GM19463 (cell line): ENCODE measurements at regions not wholly inside any gene's neighbourhood (a gene's known extent, or its start where the extent isn't known, plus 50 kb on each side); places are given as distances from the start of the nearest gene placed in this dataset.

Experiments used
- ATAC-seq: cut with Tn5 transposase; IDR thresholded peaks from one replicate; pipeline ENCODE4 v1.9.1; 2021; ENCODE audit warnings: mild to moderate bottlenecking, moderate library complexity; ENCODE audit not compliant: unreplicated experiment

DNA sequence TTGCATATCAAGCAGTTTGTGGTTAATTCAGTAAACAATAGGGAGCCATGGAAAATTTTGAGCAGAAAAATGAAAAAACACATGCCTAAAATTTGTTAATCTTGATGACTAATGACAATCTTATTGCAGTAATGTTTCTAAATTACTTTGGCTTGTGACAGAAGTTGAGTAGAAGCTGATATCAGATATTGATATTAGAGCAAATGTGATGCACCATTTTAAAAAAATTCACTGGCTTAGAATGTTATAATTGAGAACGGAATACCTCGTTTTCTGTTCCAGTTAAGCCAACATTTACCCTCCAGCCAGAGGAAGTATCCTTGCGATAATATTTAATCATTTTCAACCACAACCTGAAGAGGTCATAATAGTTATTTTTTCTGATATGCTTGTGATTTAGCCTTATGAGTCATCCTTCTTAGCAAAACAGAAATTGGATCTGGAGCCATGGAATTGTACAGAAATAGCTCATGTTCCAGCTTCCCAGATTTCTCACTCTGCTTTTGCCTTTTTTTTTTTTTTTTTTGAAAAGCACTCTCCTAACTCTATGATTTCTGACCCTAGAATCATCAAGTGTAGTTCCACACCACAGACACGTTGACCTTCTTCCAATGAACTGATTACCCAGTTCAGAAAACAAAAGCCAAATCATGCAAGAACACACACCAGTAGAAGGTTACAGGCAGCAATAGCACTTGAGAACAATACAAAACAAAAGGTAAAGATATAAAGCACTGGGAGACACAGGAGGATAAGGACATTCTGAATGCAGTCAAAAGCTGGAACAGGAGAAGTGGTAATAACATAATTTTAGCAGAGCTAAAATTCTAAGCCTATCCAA is 96.8 kb upstream of the PHYHIPL start:
- no peak for ATAC-seq

DNA sequence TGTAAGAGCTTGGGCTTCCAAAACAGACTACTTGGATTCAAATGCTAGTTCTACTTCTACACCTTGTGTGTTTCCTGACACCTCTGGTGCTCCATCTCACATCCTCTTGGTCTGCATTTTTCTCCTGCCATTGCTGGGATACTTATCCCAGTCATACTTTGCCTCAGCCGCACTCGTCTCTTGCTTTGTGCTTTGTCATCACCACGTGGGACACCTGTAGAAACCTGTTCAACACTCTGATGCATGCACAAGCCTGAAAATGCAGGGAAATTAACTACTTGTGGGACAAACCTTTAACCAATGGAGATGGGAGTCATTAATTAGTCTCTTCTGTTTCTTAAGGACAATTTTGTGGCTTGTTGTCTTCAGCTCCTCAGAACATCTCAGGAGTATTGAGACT is 94.2 kb upstream of the PHYHIPL start:
- no peak for ATAC-seq

DNA sequence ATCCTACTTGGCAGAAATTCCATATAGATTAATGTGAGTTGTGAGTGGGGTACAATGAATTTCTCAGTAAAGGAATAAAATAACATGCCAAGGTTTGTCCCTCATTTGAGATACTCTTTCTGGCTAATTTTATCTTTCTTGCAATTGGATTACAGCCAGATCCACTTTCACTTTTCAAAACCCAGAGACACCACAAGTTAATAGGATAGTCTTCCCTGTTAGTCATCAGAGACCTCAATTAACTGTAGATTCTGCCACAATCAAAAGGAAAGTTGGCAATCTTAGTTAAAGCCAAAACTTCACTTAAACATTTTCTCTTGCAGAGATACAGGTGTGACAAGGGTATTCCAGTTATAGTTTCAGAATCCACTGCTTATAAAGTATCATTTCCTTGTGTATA is 91.4 kb upstream of the PHYHIPL start:
- ATAC-seq = no peak

DNA sequence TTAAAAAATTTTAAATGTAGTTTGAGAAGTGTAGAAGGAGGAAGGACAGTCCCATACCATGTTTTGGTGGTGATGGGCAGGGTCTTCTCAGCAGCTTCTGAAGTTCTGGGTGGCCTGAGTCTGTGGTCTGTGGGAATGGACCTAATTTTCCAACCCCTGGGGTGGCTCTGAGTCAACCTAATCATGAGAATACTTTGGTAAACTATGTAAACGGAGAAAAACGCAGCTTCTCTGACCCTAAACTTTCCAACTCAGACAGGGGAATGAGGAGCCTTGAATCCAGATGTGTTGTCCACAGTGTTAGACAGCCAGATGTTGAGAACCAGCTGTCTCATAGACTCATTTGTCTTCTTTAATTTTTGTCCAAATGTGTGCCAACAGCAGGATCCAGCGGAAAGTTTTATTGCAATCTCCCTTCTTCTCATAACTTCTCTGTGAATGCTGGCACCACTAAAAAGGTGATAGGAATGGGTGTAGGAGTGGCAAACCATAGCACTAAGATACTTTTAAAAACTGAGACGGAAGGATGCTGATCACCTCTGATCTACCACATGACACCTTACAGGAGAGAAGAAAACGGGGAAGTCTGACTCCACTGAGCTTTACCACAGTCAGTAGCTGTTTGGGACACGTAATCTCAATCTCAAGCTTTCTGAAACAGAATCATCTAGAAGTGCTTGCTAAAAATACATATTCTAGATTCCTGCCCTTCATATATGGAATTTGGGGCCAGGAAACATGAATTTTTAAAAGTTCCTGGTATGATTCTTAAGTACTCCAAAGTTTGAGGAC is 90.5 kb upstream of the PHYHIPL start:
- no peak for ATAC-seq

DNA sequence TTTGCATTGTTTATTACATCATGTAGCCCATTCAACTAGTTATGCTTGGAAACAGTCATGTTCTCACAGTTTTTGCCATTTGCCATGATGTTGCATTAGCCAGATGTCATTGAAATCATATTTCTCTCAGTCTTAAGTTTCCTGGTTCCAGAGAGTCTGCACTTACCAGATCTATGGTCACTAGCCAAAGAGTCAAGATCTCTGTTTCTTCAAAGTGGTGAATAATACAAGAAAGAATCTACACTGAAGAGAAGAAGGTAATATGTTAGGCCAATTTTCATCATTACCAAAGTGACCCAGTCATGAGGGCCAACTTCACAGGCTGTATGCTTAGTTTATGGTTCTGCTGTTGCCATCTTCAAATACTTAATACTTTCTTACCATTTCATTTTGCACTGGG is 89.0 kb upstream of the PHYHIPL start:
- ATAC-seq = no peak

DNA sequence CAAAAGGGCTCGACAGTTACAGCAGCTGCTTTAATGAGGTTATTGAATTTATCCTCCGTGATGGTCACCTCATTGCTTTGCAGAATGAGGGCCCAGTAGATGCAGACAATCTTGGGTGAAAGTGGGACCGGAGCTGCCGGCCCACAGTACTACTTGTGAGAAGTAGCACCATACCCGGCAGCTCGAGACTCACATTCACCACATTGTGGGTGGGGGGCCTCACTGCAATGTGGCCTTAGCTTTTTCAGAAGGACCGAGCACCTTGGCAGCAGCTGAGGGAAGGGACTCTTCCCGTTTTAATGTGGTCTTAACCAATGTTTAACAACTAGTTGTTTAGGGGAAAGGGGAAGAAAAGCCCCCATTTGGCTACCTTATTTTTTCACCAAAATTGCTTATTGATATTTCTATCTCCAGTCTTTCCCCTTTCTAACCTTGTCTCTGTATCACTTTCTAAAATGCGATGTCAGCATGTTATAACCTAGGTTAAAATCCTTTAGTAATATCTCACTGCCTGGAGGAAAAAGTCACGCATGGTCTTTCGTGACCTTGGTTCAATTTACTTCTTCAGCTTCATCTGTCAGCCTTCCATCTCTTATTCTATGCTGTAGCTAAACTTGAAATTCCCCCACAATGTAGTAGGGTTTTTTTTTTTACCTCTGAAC is 87.4 kb upstream of the PHYHIPL start:
- no peak for ATAC-seq

DNA sequence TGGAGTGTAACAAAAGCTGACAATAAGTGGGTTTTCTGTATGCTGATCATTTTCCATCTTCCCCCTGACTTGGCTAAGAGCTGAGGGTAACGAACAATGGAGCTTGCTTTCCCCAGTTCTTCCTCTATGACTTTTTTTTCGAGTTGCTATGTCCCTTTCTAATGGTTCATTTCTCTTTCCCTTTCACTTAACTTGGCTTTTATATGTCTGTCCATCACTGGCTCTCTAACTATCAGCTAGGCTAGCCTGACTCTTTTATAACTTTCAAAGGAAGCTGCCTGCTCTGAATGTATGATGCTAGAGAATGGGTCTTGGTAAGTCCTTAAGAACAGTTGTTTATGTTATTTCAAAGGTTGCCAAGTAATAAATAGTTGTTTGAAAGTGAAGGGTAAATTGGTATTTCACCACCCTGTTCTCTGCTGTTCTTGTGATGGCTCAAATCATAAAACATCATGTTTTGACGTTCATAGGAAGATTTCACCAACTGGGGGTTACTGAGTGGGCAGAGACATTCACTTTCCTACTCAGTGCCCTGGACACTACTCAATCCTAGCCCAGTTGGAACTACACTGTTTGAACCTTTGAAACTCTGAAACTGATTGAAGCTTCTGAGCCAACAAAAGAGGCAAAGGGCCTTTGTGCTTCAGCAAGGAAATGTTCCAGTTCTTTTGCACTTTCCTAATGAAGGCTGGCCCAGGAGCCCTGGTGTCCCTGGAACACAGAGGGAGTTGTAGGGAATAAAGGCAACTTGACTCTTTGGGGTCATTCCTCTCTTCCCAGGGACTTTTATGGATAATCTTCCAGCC is 85.4 kb upstream of the PHYHIPL start:
- no peak for ATAC-seq

DNA sequence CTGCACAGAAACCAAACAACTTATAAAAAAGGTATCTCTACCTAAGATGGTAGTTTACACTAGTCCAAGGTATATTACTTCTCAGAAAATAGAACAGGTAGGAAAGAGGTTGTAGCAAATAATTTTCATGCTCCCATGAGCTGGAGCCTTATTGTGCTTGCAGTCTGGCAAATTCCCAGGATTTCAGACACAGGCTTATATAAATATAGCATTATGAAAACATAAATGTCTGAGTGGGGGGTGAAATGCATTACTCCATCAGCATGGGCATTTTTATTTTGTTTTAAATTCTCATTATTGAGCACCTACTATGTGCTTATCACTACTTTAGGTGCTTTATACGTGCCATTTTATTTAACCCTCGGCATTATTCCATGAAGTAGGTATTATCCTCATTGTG is 83.0 kb upstream of the PHYHIPL start:
- no peak for ATAC-seq

DNA sequence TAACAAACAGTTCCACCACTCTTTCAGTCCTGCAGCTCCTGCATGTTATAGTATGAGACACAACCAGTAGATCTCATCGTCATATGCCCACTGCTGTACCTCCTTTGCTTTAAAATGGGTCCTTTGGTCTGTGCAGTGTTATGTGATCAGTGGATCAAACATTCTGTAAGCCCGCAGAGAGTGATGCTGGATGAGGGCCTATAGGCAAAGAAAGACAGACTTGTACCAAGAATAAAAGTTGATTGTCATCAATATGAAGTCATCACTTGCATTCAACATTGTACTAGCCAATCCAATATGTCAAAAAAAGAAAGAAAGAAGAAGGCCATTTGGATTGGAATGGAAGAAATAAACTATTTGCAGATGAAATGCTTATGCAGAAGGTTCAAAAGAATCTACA is 79.8 kb upstream of the PHYHIPL start:
- ATAC-seq = no peak

DNA sequence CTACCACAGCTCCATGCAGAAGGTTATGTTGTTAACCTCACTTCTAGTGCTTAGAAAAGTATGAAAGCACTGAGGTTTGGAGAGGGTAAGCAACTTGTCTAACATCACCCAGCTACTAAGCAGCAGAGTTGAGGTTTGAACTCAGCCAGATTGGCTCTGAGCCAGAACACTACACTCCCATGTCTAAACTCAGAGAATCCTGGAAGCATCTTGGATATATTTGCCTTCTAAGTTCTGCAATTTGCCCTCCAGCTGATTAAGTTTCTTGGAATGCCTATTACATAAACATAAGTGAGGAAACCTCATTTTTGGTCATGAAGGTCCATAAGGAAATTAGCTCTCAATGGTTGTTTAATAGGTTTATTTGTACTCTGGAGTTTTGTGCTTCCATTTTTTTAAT is 78.1 kb upstream of the PHYHIPL start:
- ATAC-seq = no peak

DNA sequence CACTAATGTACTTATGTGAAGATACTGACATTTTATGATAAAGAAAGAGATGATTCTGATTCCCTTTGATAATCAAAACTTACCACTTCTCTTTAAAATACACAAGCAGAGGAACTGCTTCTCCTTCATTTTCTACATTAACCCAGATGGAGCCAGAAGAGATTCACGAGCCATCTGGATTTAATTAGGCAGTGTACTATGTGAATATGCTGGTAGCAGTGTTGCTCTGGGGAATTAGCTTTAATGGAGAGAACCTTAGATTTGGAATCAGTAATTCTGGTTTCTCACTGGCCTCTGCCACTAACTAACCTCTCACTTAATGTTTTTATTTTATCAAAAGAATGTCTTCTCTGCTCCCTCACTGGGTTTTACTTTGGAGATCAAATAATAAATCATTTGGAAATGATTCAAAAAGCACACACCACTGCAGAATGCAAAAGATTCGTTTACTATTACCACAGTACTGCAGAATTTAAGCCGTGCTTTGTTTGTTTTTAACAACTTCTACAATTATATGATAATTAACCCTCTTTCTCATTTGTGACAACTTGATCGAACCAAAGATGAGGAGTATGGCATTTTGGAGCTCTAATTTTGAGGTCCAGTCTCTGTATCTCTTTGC is 77.5 kb upstream of the PHYHIPL start:
- no peak for ATAC-seq

DNA sequence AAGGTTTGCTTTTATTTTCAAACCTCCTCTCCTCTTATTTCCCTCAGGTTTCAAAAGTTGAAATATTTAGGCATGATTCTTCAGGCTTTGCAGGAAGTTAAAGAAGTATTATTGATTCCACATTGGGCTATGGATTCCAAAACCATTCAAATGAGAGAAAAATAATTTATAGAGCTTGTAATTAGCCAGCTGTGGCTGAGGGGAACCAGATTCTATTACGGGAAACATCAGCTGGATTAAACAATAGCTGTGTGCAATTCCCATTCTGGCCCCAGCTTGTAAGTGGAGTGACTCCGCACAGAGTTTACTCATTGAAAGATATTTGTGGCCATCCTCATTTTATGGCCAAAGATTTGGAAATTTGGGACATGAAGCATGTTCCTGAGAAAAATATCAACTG is 77.0 kb upstream of the PHYHIPL start:
- no peak for ATAC-seq

DNA sequence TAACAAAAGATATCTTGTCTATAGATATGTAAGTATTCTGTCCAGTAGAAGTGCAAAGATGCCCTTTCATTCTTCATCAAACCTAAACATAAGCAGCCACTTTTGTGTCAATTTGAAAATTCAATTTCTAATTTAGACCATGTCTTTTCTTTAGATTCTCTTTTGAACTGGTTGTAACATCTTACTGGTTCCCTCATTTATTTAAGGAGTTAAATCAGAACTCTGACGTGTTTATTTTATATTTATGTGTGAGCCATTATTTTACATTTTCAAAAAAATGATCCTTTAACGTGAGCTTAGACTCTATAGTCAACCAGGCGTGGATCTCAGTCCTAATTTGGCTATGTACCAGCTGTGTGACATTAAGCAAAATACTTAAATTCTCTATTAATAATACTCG is 74.0 kb upstream of the PHYHIPL start:
- no peak for ATAC-seq

DNA sequence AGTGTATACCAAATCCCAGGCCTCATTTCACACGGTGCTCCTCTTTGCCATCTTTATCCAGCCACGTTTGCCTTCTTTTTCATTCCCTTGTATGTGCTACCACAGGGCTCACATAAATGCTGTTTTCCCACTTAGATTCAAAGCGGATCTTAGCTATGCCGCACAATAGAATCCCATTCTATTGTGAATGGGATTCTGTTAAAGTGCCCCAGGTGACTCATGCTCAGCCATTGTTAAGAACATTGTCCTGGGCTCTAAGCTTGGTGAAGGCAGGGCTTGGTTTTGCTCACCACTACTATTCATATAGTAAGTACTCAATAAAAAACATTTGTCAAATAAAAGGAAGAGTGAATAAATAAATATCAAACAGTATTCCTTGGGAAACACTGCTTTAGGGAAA is 72.3 kb upstream of the PHYHIPL start:
- ATAC-seq = no peak

DNA sequence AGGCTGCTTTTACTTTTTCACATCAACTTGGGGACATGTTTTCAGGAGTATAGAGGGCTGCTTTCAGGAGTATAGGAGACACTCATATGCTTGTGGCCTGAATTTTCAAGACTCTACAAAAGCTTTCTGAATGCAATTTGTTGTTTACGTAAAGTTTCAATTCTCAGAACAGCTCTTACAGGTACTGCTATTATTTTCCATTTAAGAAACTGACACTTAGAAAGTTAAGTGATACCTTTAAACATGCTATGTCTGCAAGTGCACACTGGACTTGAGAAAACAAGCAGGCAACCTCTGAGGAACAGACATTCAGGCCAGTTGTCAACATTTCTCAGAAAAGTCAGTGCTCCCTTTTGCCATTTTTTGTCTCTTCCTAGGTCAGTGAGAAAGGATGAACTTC is 70.0 kb upstream of the PHYHIPL start:
- ATAC-seq = no peak

DNA sequence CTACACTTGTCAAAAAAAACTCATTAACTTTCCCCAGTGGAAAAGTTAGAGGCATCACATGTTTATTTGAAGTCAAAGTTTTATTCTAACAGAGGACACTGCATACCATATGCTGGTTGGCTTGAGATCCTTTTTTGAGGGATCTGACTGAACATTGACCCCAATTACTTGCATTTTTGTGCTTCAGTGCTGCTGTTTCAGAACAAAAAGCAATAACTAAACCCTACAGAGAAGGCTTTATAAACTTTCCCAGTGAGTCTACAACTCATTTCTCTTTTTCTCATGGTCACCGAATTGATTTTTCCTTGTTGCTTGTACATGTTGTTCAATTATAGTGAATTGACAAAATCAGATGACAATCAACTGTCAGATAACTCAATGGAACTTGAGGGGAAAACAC is 69.3 kb upstream of the PHYHIPL start:
- ATAC-seq = no peak

DNA sequence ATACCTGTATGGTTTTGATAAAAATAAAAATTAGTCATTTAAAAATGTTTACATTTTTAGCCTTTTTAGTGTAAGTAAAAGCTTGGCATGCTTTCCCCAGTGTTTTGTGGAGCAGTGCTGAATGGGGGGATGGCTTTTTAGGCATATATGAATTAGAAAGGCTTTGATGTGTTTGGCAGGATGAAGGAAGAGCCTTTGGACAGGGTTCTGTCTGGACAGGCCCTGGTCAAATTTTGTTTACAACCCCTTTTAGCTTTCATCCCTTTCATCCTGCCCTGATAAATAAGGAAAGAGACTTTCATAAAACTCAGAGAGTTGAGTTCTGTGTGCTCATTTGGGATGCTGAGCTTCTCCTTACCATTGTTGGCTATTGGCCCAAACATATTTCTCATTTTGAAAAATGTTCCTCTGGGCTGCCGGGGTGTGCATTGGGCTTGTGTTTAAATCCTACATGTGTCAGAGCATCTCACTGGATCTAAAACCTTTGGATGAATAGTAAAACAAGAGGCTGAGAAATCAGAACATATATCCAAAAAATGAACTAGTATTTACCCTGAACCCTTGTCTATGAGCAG is 68.1 kb upstream of the PHYHIPL start:
- ATAC-seq = no peak

DNA sequence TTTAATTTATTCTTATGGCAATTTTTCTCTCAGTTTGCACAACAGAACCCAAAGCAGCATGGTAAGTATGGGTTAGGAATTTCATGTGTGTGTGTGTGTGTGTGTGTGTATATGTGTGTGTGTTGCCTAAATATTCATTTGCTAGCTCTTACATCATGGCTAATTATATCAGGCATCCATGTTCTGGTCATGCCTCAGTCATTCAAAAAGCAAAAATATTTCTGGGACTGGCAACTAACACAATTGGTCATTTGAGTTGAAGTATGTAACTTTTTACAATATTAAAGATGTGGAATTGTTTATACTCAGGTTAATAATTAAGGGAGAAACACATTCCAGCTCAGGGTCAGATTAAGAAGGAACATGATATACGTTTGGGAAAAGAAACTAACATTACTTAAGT is 67.6 kb upstream of the PHYHIPL start:
- ATAC-seq = no peak

DNA sequence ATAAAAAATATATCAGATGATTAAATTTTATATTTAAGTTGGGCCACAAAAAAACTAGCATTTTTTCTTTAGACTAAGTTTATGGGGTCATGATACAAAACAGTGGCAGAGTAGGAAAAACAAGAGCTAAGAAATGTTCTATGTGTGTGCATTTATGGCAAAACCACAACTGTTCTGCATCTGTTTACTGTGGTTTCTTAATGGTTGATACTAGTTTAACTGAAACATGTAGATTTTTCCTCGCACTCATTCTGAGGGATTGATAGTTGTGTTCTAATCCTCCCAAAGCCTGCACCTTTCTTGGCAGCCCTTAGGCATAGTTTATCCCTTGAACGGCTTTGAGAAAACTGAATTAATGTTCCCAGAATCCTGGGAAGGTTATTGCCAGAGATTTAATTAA is 66.6 kb upstream of the PHYHIPL start:
- no peak for ATAC-seq

DNA sequence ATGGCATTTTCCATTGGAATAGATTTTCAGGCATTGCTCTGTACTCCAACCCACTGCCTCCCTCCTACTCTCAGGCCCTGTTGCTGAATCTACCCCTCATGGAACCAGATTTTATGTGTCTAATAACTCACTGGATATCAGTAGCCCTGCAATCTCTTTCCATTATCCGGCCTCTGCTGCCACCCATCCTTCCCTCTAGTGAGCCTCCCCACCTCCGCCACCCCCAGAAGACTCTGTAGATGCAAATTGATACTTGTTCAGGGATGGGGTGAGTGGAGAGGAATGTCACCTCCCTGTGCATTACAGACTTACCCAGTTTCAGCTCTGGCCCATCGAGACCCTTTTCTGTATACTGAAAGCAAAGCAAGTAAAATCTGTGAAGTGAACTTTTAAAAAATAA is 52.3 kb upstream of the PHYHIPL start:
- ATAC-seq = no peak
